ENCODE measurements at regions not wholly inside any gene's neighbourhood (a gene's known extent, or its start where the extent isn't known, plus 50 kb on each side); places are given as distances from the start of the nearest gene placed in this dataset.

GRCh38 chr17:34503528-34504195 is 75.7 kb upstream of the TMEM132E start:
- DNase-seq: no peak
- CTCF ChIA-PET: no interaction called here
- intact Hi-C loops (cut with micrococcal nuclease): no loop called here

GRCh38 chr17:34502426-34502825 is 77.0 kb upstream of the TMEM132E start:
- no peaks in the 10 kb centered on the region for H3K79me2 ChIP-seq (ENCODE audit: low read length)

More at GRCh38 chr17:34503528-34504195, 75.7 kb upstream of the TMEM132E start:
- Histone ChIP-seq H3K9me2 (replicated peaks; ENCODE audit: low read length) (no peaks in the 10 kb centered on the region), H3K27ac (ENCODE audit: low read length) (no peak overlapping the region), H2AFZ (ENCODE audit: low read length) (no peak overlapping the region), H3K27me3 (ENCODE audit: low read length) (no peaks in the 10 kb centered on the region), H4K20me1 (ENCODE audit: low read length) (no peaks in the 10 kb centered on the region), H3K4me1 (ENCODE audit: insufficient read depth, low read length) (no peaks in the 10 kb centered on the region), H3K9ac (ENCODE audit: low read length) (no peak overlapping the region), H3K9me3 (ENCODE audit: low read length) (no peaks in the 10 kb centered on the region), H3K79me2 (ENCODE audit: low read length) (no peaks in the 10 kb centered on the region), H3K4me3 (ENCODE audit: low read length) (no peak overlapping the region), H3K36me3 (ENCODE audit: low read depth, low read length) (no peaks in the 10 kb centered on the region), H3K4me2 (ENCODE audit: low read length) (no peak overlapping the region), H3F3A (ENCODE audit: low read length, unreplicated experiment) (no peaks in the 10 kb centered on the region)
- TF ChIP-seq EZH2phosphoT487 (IDR thresholded peaks at IDR 0.05; ENCODE audit: borderline replicate concordance, low read length) (no peak), CTCF (conservative IDR thresholded peaks at IDR 0.05; ENCODE audit: low read depth, low read length) (no peak), EZH2 (IDR thresholded peaks at IDR 0.05; ENCODE audit: low read length, unreplicated experiment) (no peak)
- no peak for ATAC-seq
- no TSS peak for BruUV-seq (replicated peaks)
- POLR2A ChIA-PET (ENCODE audit: unreplicated experiment): no interaction called here

More at GRCh38 chr17:34502426-34502825, 77.0 kb upstream of the TMEM132E start:
- Histone ChIP-seq H3K4me1 (ENCODE audit: insufficient read depth, low read length) (no peaks in the 10 kb centered on the region), H3K27me3 (ENCODE audit: low read length) (no peaks in the 10 kb centered on the region), H2AFZ (ENCODE audit: low read length) (no peak overlapping the region), H3F3A (ENCODE audit: low read length, unreplicated experiment) (no peaks in the 10 kb centered on the region), H3K27ac (ENCODE audit: low read length) (no peak overlapping the region), H3K9ac (ENCODE audit: low read length) (no peak overlapping the region), H3K36me3 (ENCODE audit: low read depth, low read length) (no peaks in the 10 kb centered on the region), H3K9me3 (ENCODE audit: low read length) (no peaks in the 10 kb centered on the region), H4K20me1 (ENCODE audit: low read length) (no peaks in the 10 kb centered on the region), H3K9me2 (replicated peaks; ENCODE audit: low read length) (no peaks in the 10 kb centered on the region), H3K4me3 (ENCODE audit: low read length) (no peak overlapping the region), H3K4me2 (ENCODE audit: low read length) (no peak overlapping the region)
- POLR2A ChIA-PET (ENCODE audit: unreplicated experiment): no interaction called here
- BruUV-seq (replicated peaks): no TSS peak
- DNase-seq: no peak
- intact Hi-C loops (cut with micrococcal nuclease): no loop called here
- no peak for ATAC-seq
- no peak for TF ChIP-seq EZH2phosphoT487 (IDR thresholded peaks at IDR 0.05; ENCODE audit: borderline replicate concordance, low read length)
- TF ChIP-seq EZH2 (IDR thresholded peaks at IDR 0.05; ENCODE audit: low read length, unreplicated experiment): no peak
- TF ChIP-seq CTCF (conservative IDR thresholded peaks at IDR 0.05; ENCODE audit: low read depth, low read length): no peak
- CTCF ChIA-PET: no interaction called here

Measured in PC-3 (cell line).